Activated T-cell treated with anti-CD3 and anti-CD28 coated beads, Interleukin-2, amount 50 U/mL, for 72 hours (primary cell): ENCODE measurements at regions not wholly inside any gene's neighbourhood (a gene's known extent, or its start where the extent isn't known, plus 50 kb on each side); places are given as distances from the start of the nearest gene placed in this dataset.
"Not testable (repeated sequence)": the region's sequence is repeated elsewhere in the genome, so short reads cannot be mapped to it uniquely, and the experiment has no call there.

ENCODE experiments used
- ATAC-seq, 2 donors: fragments of 150-1000 bp; cut with Tn5 transposase; replicated peaks in 1 of 2; 2 replicates each; pipeline ENCODE4 v1.10.0; 2021; ENCODE audit warnings: moderate library complexity in 2 of 2, mild to moderate bottlenecking in 1 of 2
- DNase-seq, 2 donors: peaks; one replicate each; pipeline ENCODE4 v3.0.0; 2021 to 2022; ENCODE audit warnings: mixed read lengths in 1 of 2
- H3K27ac Mint-ChIP-seq: one replicate; pipeline ENCODE4 v1.8.0; 2022; ENCODE audit warnings: mild to moderate bottlenecking, moderate library complexity, mixed read lengths
- H3K27me3 Mint-ChIP-seq: one replicate; pipeline ENCODE4 v1.8.0; 2022; ENCODE audit warnings: low read depth, mixed read lengths
- H3K36me3 Mint-ChIP-seq, 2 donors: one replicate each; pipeline ENCODE4 v1.8.0; 2022; ENCODE audit warnings: mixed read lengths in 2 of 2, mild to moderate bottlenecking in 1 of 2; ENCODE audit not compliant: insufficient read depth in 2 of 2
- H3K4me1 Mint-ChIP-seq: one replicate; pipeline ENCODE4 v1.8.0; 2022; ENCODE audit warnings: low read depth, mixed read lengths
- H3K4me3 Mint-ChIP-seq, 2 donors: one replicate each; pipeline ENCODE4 v1.8.0; 2022; ENCODE audit warnings: mild to moderate bottlenecking in 2 of 2, mixed read lengths in 2 of 2, moderate library complexity in 2 of 2
- H3K9me3 Mint-ChIP-seq, 2 donors: one replicate each; pipeline ENCODE4 v1.8.0; 2022; ENCODE audit warnings: mixed read lengths in 2 of 2

GRCh38 chr21:17257784-17258183 is 255.1 kb upstream of the CXADR start:
- H3K27ac Mint-ChIP-seq = no peak overlapping the region
- no peaks in the 10 kb centered on the region for H3K4me1 Mint-ChIP-seq
- no peaks in the 10 kb centered on the region for H3K36me3 Mint-ChIP-seq
- no peaks in the 10 kb centered on the region for H3K27me3 Mint-ChIP-seq
- DNase-seq (no peak), ATAC-seq (no peak)
- peaks cover 5 to 8% of the 10 kb centered on the region in 2 donors for H3K9me3 Mint-ChIP-seq
- H3K4me3 Mint-ChIP-seq = no peak overlapping the region

- Mint-ChIP-seq H3K4me1 (no peaks in the 10 kb centered on the region), H3K27me3 (no peaks in the 10 kb centered on the region), H3K9me3 (peaks cover 0 to 1% of the 10 kb centered on the region in 2 donors), H3K4me3 (no peak overlapping the region), H3K27ac (no peak overlapping the region), H3K36me3 (no peaks in the 10 kb centered on the region)
- DNase-seq (no peak), ATAC-seq (no peak)
These were observed 248.7 kb upstream of the CXADR start for GRCh38 chr21:17264182-17264581.

- H3K9me3 Mint-ChIP-seq = peaks cover 2 to 7% of the 10 kb centered on the region in 2 donors
- H3K36me3 Mint-ChIP-seq = no peaks in the 10 kb centered on the region
- DNase-seq = no peak
- no peaks in the 10 kb centered on the region for H3K27me3 Mint-ChIP-seq
- H3K27ac Mint-ChIP-seq = no peak overlapping the region
- ATAC-seq = no peak
- H3K4me3 Mint-ChIP-seq = no peak overlapping the region
- no peaks in the 10 kb centered on the region for H3K4me1 Mint-ChIP-seq
These were observed 243.1 kb upstream of the CXADR start for GRCh38 chr21:17269760-17270159.

DNA sequence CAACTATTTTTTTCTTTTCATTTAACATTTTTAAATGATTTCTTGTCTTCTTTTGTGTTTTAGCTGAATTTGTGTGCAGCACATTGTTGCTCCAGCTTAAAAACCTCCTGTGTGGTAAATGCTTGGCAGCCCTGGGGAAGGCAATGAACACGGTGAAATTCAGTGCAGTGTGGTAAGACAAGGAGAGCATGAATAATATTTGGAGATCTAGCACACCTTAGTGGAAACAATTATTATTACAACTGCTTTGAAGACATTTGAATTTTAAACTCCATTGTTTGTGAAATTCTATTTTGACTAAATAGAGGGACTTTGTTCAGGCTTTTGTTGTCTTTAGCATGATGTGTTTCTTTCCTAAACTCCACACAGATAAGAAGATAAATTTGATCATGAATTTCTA is 242.6 kb upstream of the CXADR start:
- Mint-ChIP-seq H3K9me3 (peaks cover 2 to 7% of the 10 kb centered on the region in 2 donors), H3K4me3 (no peak overlapping the region), H3K36me3 (no peaks in the 10 kb centered on the region), H3K27ac (no peak overlapping the region), H3K4me1 (no peaks in the 10 kb centered on the region), H3K27me3 (no peaks in the 10 kb centered on the region)
- ATAC-seq = no peak
- DNase-seq = no peak

GRCh38 chr21:17279663-17280062 is 233.2 kb upstream of the CXADR start:
- H3K4me1 Mint-ChIP-seq = no peaks in the 10 kb centered on the region
- H3K4me3 Mint-ChIP-seq = no peak overlapping the region
- H3K27me3 Mint-ChIP-seq = no peaks in the 10 kb centered on the region
- H3K27ac Mint-ChIP-seq = no peak overlapping the region
- peaks cover 8 to 10% of the 10 kb centered on the region in 2 donors for H3K9me3 Mint-ChIP-seq
- DNase-seq = no peak
- peaks cover 0 to 1% of the 10 kb centered on the region in 2 donors for H3K36me3 Mint-ChIP-seq
- no peak for ATAC-seq

DNA sequence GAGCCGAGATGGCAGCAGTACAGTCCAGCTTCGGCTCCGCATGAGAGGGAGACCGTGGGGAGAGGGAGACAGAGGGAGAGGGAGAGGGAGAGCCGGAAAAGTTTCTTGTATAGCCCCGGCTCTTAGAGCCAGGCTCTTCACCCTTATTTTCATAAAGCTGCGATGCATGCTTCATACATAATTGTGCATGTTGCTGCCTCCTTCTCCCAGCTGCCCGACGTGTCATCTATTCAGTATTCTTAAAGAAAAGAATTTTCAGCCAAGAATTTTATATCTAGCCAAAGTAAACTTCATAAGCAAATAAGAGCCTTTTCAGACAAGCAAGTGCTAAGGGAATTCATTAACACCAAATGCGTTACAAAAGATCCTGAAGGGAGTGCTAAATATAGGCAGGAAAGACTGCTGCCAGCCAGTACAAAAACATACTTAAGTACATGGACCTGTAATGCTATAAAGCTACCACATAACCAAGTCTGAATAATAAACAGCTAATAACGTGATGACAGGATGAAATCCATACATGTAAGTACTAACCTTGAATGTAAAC is 219.8 kb upstream of the CXADR start:
- not testable (repeated sequence) for H3K36me3 Mint-ChIP-seq, ATAC-seq, H3K4me3 Mint-ChIP-seq, DNase-seq, H3K9me3 Mint-ChIP-seq, H3K27me3 Mint-ChIP-seq, H3K4me1 Mint-ChIP-seq, H3K27ac Mint-ChIP-seq

GRCh38 chr21:17295997-17296396 is 216.8 kb upstream of the CXADR start:
- DNase-seq (no peak), ATAC-seq (no peak)
- Mint-ChIP-seq H3K4me3 (no peak overlapping the region), H3K9me3 (peaks cover 8 to 10% of the 10 kb centered on the region in 2 donors), H3K27ac (no peak overlapping the region), H3K4me1 (no peaks in the 10 kb centered on the region), H3K36me3 (peaks cover 5 to 6% of the 10 kb centered on the region in 2 donors), H3K27me3 (no peaks in the 10 kb centered on the region)

GRCh38 chr21:17299576-17299975 is 213.3 kb upstream of the CXADR start:
- ATAC-seq, DNase-seq, H3K4me1 Mint-ChIP-seq, H3K27ac Mint-ChIP-seq, H3K4me3 Mint-ChIP-seq, H3K27me3 Mint-ChIP-seq, H3K9me3 Mint-ChIP-seq, H3K36me3 Mint-ChIP-seq: not testable (repeated sequence)

GRCh38 chr21:17327715-17328114 is 185.1 kb upstream of the CXADR start:
- H3K36me3 Mint-ChIP-seq, H3K9me3 Mint-ChIP-seq, ATAC-seq, H3K4me1 Mint-ChIP-seq, H3K4me3 Mint-ChIP-seq, DNase-seq, H3K27me3 Mint-ChIP-seq, H3K27ac Mint-ChIP-seq: not testable (repeated sequence)

- H3K9me3 Mint-ChIP-seq = no peaks in the 10 kb centered on the region
- no peaks in the 10 kb centered on the region for H3K36me3 Mint-ChIP-seq
- no peaks in the 10 kb centered on the region for H3K27me3 Mint-ChIP-seq
- DNase-seq = no peak
- H3K4me3 Mint-ChIP-seq = no peak overlapping the region
- no peak for ATAC-seq
- H3K27ac Mint-ChIP-seq = no peak overlapping the region
- no peaks in the 10 kb centered on the region for H3K4me1 Mint-ChIP-seq
These were observed 178.4 kb upstream of the CXADR start for GRCh38 chr21:17334484-17334883.

DNA sequence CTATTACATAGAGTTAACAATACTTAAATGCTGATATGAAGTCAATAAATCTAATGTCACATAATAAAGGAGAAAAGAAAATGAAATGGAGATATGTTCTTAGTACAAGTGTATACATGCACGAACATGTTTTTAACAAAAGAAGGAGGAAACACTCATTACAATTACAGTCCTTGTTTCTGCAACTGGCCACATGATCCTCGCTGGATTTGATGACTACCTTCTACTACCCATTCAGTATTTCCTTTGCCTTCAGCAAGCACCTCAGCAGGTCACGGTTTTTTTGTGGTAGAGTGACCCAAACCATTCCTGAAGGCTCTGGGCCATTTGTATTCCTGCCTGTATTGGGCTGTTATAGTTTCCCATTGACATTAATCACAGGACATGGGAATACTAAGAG is 172.8 kb upstream of the CXADR start:
- no peak overlapping the region for H3K27ac Mint-ChIP-seq
- no peaks in the 10 kb centered on the region for H3K27me3 Mint-ChIP-seq
- ATAC-seq (no peak), DNase-seq (no peak)
- H3K4me3 Mint-ChIP-seq = no peak overlapping the region
- no peaks in the 10 kb centered on the region for H3K36me3 Mint-ChIP-seq
- peaks cover 5 to 9% of the 10 kb centered on the region in 2 donors for H3K9me3 Mint-ChIP-seq
- no peaks in the 10 kb centered on the region for H3K4me1 Mint-ChIP-seq

DNA sequence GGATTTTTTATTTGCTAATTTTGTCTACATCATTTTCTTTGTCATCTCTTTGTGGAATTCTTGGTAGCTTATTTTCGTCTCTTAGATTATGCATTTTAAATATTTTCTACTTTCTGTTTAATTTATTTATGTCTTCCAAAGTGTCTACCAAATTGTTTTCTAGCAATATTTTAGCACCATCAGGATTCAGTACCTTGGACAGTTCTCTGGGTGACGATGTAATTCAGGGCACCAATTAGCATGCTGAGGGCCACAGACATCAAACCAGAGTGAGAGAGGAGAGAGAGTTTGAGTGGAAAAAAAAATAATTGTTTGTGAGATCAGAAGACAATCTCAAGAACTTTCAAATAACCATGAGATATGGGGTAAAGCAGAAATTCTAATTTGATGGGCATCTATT is 169.8 kb upstream of the CXADR start:
- ATAC-seq = no peak
- Mint-ChIP-seq H3K27me3 (no peaks in the 10 kb centered on the region), H3K4me1 (no peaks in the 10 kb centered on the region), H3K27ac (no peak overlapping the region), H3K36me3 (no peaks in the 10 kb centered on the region), H3K9me3 (peaks cover 5 to 9% of the 10 kb centered on the region in 2 donors), H3K4me3 (no peak overlapping the region)
- no peak for DNase-seq

DNA sequence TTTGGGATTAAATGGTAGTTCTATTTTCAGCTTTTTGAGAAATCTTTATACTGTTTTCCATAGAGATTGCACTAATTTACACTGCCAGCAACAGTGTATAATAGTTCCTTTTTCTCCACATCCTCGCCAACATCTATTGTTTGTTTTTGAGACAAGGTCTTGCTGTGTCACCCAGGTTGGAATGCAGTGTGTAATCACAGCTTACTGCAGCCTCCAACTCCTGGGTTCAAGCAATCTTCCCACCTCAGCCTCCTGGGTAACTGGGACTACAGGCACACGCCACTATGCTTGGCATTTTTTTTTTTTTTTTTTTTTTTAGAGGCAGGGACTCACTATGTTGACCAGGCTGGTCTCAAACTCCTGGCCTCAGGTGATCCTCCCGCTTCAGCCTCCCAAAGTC is 164.5 kb upstream of the CXADR start:
- peaks cover 3 to 5% of the 10 kb centered on the region in 2 donors for H3K9me3 Mint-ChIP-seq
- no peak overlapping the region for H3K4me3 Mint-ChIP-seq
- ATAC-seq = no peak
- no peak overlapping the region for H3K27ac Mint-ChIP-seq
- no peaks in the 10 kb centered on the region for H3K36me3 Mint-ChIP-seq
- no peaks in the 10 kb centered on the region for H3K27me3 Mint-ChIP-seq
- no peak for DNase-seq
- H3K4me1 Mint-ChIP-seq = no peaks in the 10 kb centered on the region

DNA sequence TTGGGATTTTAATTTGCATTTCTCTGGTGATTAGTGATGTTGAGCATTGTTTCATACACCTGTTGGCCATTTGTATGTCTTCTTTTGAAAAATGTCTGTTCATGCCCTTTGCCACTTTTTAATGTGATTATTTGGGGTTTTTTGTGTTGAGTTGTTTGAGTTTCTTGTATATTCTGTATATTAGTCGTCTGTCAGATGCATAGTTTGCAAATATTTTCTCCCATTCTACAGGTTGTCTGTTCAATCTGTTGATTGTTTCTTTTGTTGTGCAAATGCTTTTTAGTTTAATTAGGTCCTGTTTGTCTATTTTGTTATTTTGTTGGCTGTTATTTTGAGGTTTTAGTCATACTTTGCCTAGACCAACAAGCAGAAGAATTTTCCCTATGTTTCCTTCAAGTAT is 164.0 kb upstream of the CXADR start:
- no peaks in the 10 kb centered on the region for H3K4me1 Mint-ChIP-seq
- peaks cover 2 to 3% of the 10 kb centered on the region in 2 donors for H3K9me3 Mint-ChIP-seq
- H3K4me3 Mint-ChIP-seq = no peak overlapping the region
- H3K36me3 Mint-ChIP-seq = no peaks in the 10 kb centered on the region
- no peaks in the 10 kb centered on the region for H3K27me3 Mint-ChIP-seq
- H3K27ac Mint-ChIP-seq = no peak overlapping the region
- ATAC-seq (no peak), DNase-seq (no peak)
